Esophagus muscularis mucosa (tissue), 4 donors: ENCODE measurements at regions not wholly inside any gene's neighbourhood (a gene's known extent, or its start where the extent isn't known, plus 50 kb on each side); places are given as distances from the start of the nearest gene placed in this dataset.
"Not testable (repeated sequence)": the region's sequence is repeated elsewhere in the genome, so short reads cannot be mapped to it uniquely, and the experiment has no call there.

ENCODE experiments used
- EP300 ChIP-seq: sonication (generic); formaldehyde crosslinking; IDR thresholded peaks from one replicate; pipeline ENCODE4 v1.6.1; 2017; ENCODE audit warnings: antibody characterized with exemption
- POLR2A ChIP-seq: fragments of 450-650 bp; IDR thresholded peaks from one replicate; pipeline ENCODE4 v1.6.1; 2017; ENCODE audit warnings: antibody characterized with exemption, moderate library complexity, mild to moderate bottlenecking, low read depth
- POLR2AphosphoS5 ChIP-seq, 2 donors: sonication (generic); formaldehyde crosslinking; IDR thresholded peaks; one replicate each; pipeline ENCODE4 v1.6.1; 2017; ENCODE audit warnings: antibody characterized with exemption in 2 of 2
- TF ChIP-seq, protein P1 (sequence below), 3 experiments: fragments of 200-600 bp in 2 of 3; fragments of 450-650 bp in 1 of 3; sonication (generic) in 2 of 3; IDR thresholded peaks; one replicate each; pipeline ENCODE4 v1.5.1; 2017 to 2019; ENCODE audit warnings: antibody characterized with exemption in 3 of 3, mild to moderate bottlenecking in 2 of 3, moderate library complexity in 1 of 3

DNA sequence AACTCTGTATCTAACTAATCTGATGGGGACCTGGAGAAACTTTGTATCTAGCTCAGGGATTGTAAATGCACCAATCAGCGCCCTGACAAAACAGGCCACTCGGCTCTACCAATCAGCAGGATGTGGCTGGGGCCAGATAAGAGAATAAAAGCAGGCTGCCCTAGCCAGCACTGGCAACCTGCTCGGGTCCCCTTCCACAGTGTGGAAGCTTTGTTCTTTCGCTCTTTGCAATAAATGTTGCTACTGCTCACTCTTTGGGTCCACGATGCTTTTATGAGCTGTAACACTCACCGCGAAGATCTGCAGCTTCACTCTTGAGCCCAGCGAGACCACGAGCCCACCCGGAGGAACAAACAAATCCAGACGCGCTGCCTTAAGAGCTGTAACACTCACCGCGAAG is 93.6 kb upstream of the METAP2 start:
- TF ChIP-seq, protein P1, sequence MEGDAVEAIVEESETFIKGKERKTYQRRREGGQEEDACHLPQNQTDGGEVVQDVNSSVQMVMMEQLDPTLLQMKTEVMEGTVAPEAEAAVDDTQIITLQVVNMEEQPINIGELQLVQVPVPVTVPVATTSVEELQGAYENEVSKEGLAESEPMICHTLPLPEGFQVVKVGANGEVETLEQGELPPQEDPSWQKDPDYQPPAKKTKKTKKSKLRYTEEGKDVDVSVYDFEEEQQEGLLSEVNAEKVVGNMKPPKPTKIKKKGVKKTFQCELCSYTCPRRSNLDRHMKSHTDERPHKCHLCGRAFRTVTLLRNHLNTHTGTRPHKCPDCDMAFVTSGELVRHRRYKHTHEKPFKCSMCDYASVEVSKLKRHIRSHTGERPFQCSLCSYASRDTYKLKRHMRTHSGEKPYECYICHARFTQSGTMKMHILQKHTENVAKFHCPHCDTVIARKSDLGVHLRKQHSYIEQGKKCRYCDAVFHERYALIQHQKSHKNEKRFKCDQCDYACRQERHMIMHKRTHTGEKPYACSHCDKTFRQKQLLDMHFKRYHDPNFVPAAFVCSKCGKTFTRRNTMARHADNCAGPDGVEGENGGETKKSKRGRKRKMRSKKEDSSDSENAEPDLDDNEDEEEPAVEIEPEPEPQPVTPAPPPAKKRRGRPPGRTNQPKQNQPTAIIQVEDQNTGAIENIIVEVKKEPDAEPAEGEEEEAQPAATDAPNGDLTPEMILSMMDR (IDR thresholded peaks at IDR 0.05), result not testable (repeated sequence)
- peak in 1 of 2 donors; percentile 67 for TF ChIP-seq POLR2AphosphoS5 (IDR thresholded peaks at IDR 0.05)
- not testable (repeated sequence) for TF ChIP-seq EP300, POLR2A
